Pancreas (tissue), 10 donors: ENCODE measurements at regions not wholly inside any gene's neighbourhood (a gene's known extent, or its start where the extent isn't known, plus 50 kb on each side); places are given as distances from the start of the nearest gene placed in this dataset.

ENCODE experiments used
- ATAC-seq, 4 donors: fragments of 200-7000 bp; cut with Tn5 transposase; one replicate each; pipeline versions ENCODE4 v1.8.0 to v1.9.1; 2020; ENCODE audit warnings: mild to moderate bottlenecking in 4 of 4, moderate library complexity in 4 of 4
- DNase-seq, 6 donors: peaks; one replicate each; pipeline ENCODE4 v3.0.0-alpha.2; 2020
- FAIRE-seq: peaks from 2 replicates; lab custom pipeline; 2012; peaks lifted over from hg19 to GRCh38; lab: Jason Lieb, UNC
- H3K27ac ChIP-seq, 4 donors: fragments of 200-600 bp; sonication (generic); 1 replicate in 3 of 4; 2 replicates in 1 of 4; pipeline versions ENCODE4 v1.5.0 to v1.8.0; 2020
- H3K27me3 ChIP-seq, 4 donors: fragments of 200-600 bp; one replicate each; pipeline ENCODE4 v1.8.0; 2021
- H3K36me3 ChIP-seq, 3 donors: fragments of 200-600 bp; sonication (generic) in 1 of 3; one replicate each; pipeline versions ENCODE4 v1.5.0 to v1.8.0; 2020 to 2021
- H3K4me1 ChIP-seq, 3 donors: fragments of 200-600 bp; one replicate each; pipeline ENCODE4 v1.8.0; 2021
- H3K4me3 ChIP-seq, 4 donors: fragments of 200-600 bp; sonication (generic) in 2 of 4; one replicate each; pipeline versions ENCODE4 v1.5.0 to v1.8.0; 2020 to 2021
- H3K9me3 ChIP-seq, 4 donors: fragments of 200-600 bp; one replicate each; pipeline ENCODE4 v1.8.0; 2021
- CTCF ChIP-seq, 4 donors: fragments of 200-600 bp; sonication (generic) in 3 of 4; IDR thresholded peaks; one replicate each; pipeline versions ENCODE4 v1.5.0 to v1.8.0; 2021; ENCODE audit warnings: antibody characterized with exemption in 4 of 4
- WGBS, 2 donors: extraction: QIAGEN DNeasy Blood & Tissue Kit; methylation state at CpG; one replicate each; pipeline ENCODE4 v1.1.7; 2013; 5-methylcytosine and 5-hydroxymethylcytosine counted together
- intact Hi-C, 3 donors: fragments of 100-400 bp; cut with DNase I; formaldehyde crosslinking; loops; one replicate each; pipeline versions ENCODE4 v1.11.1 to v1.14.2; 2022
- donor health status: healthy with polysubstance abuse.
- donor health status: DM: no; HTN: no; CAD: no; lungs with moderate emphysema.
- donor health status: DM: no; HTN: no; CAD: no.
- donor health status: control.
- donor health status: control.
- donor health status: Bipolar disorder and iron deficiency.
- donor health status: DM: yes; HTN: yes; CAD: no.
- donor health status: DM: no; HTN: no; CAD: no.
- donor health status: DM: no; HTN: no; CAD: no.
- donor health status: DM: yes; HTN: yes; CAD: no.

DNA sequence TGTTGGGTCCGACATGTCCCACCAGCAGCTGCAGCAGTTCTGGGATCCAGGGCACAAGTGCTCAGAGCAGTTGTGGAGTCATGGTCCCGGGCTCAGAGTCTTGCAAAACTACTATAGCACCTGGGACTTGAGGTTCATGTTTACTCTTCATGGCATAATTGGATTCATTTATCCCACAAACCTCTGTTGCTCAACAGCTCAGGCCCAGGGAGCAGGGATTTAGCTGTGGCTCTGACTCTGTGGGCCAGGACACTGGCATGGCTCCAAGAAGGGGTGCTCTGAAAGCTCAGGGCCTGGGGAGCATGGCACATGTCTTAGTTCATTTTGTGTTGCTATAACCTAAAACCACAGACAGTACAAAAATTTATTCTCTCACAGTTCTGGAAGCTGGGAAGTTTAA, 626.7 kb upstream of the ADGRL2 start:
- intact Hi-C loops, result no loop called here
- FAIRE-seq, result no peak
- WGBS, 2 donors, result 69 to 79% methylated on average over 2 of the region's 2 CpGs
- no peaks in the 10 kb centered on the region for H3K4me1 ChIP-seq
- no peak for DNase-seq
- no peaks in the 10 kb centered on the region for H3K27me3 ChIP-seq
- no peak for ATAC-seq
- no peak overlapping the region for H3K4me3 ChIP-seq
- H3K36me3 ChIP-seq, result no peaks in the 10 kb centered on the region
- no peak for TF ChIP-seq CTCF (IDR thresholded peaks at IDR 0.05)
- H3K9me3 ChIP-seq, result no peaks in the 10 kb centered on the region
- no peak overlapping the region for H3K27ac ChIP-seq

DNA sequence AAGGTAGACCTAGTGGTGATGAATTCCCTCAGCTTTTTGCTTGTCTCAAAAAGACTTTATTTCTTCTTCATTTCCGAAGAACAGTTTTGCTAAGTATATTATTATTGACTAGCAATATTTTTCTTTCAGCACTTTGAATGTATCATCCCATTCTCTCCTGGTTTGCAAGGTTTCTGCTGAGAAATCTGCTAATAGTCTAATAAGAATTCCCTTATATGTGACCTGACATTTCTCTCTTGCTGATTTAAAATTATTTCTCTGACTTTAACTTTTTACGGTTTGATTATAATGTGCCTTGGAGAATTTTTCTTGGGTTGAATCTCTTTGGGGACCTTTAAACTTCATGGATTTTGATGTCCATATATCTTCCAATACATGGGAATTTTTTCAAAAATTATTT, 628.3 kb upstream of the ADGRL2 start:
- H3K27ac ChIP-seq, result no peak overlapping the region
- no peaks in the 10 kb centered on the region for H3K27me3 ChIP-seq
- no peak for TF ChIP-seq CTCF (IDR thresholded peaks at IDR 0.05)
- ATAC-seq (no peak), DNase-seq (no peak), FAIRE-seq (no peak)
- no peaks in the 10 kb centered on the region for H3K9me3 ChIP-seq
- intact Hi-C loops, result no loop called here
- H3K36me3 ChIP-seq, result no peaks in the 10 kb centered on the region
- WGBS, 2 donors, result 69 to 70% methylated on average over 2 of the region's 2 CpGs
- no peaks in the 10 kb centered on the region for H3K4me1 ChIP-seq
- no peak overlapping the region for H3K4me3 ChIP-seq

DNA sequence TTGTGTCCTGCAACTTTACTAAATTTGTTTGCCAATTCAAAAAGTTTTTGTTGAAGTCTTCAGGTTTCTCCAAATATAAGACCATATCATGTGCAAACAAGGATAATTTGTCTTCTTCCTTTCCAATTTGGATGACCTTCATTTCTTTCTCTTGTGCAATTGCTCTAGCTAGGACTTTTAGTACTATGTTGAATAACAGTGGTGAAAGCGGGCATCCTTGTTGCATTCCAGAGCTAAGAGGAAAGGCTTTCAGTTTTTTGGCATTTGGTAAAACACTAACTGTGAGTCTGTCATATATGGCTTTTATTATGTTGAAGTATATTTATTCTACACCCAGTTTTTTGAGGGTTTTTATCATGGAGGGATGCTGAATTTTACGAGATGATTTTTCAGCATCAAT, 630.0 kb upstream of the ADGRL2 start:
- H3K9me3 ChIP-seq, result no peaks in the 10 kb centered on the region
- no peaks in the 10 kb centered on the region for H3K4me1 ChIP-seq
- DNase-seq, result no peak
- TF ChIP-seq CTCF (IDR thresholded peaks at IDR 0.05), result no peak
- H3K4me3 ChIP-seq, result no peak overlapping the region
- no peaks in the 10 kb centered on the region for H3K27me3 ChIP-seq
- no peak for ATAC-seq
- no peaks in the 10 kb centered on the region for H3K36me3 ChIP-seq
- no peak overlapping the region for H3K27ac ChIP-seq
- 60 to 79% methylated on average over 2 of the region's 2 CpGs for WGBS, 2 donors
- FAIRE-seq, result no peak
- intact Hi-C loops, result no loop called here

- no peaks in the 10 kb centered on the region for H3K36me3 ChIP-seq
- H3K27ac ChIP-seq, result no peak overlapping the region
- intact Hi-C loops, result no loop called here
- no peaks in the 10 kb centered on the region for H3K27me3 ChIP-seq
- ATAC-seq (no peak), FAIRE-seq (no peak), DNase-seq (no peak)
- no peak for TF ChIP-seq CTCF (IDR thresholded peaks at IDR 0.05)
- H3K4me1 ChIP-seq, result no peaks in the 10 kb centered on the region
- WGBS, 2 donors, result 57 to 72% methylated on average over 2 of the region's 2 CpGs
- H3K9me3 ChIP-seq, result no peaks in the 10 kb centered on the region
- no peak overlapping the region for H3K4me3 ChIP-seq
These were observed 634.8 kb upstream of the ADGRL2 start for GRCh38 chr1:81165963-81166362.

GRCh38 chr1:81160696-81161095, 640.0 kb upstream of the ADGRL2 start:
- H3K4me3 ChIP-seq, result no peak overlapping the region

More at GRCh38 chr1:81160696-81161095, 640.0 kb upstream of the ADGRL2 start:
- Histone ChIP-seq H3K27me3 (no peaks in the 10 kb centered on the region), H3K4me1 (no peaks in the 10 kb centered on the region), H3K36me3 (no peaks in the 10 kb centered on the region), H3K27ac (no peak overlapping the region), H3K9me3 (no peaks in the 10 kb centered on the region)
- intact Hi-C loops, result no loop called here
- DNase-seq (no peak), ATAC-seq (no peak), FAIRE-seq (no peak)
- no peak for TF ChIP-seq CTCF (IDR thresholded peaks at IDR 0.05)
- WGBS, 2 donors, result 86 to 90% methylated on average over 3 of the region's 3 CpGs
